SHP77 (cell line): ENCODE measurements at regions not wholly inside any gene's neighbourhood (a gene's known extent, or its start where the extent isn't known, plus 50 kb on each side); places are given as distances from the start of the nearest gene placed in this dataset.
"Not testable (repeated sequence)": the region's sequence is repeated elsewhere in the genome, so short reads cannot be mapped to it uniquely, and the experiment has no call there.

ENCODE experiments used
- DNase-seq, 2 experiments: peaks; one replicate each; lab custom pipeline; 2025; lab: John Stamatoyannopoulos, UW

- DNase-seq = no peak
These were observed 1265.8 kb upstream of the CNTN5 start for GRCh38 chr11:97754976-97755375.

DNA sequence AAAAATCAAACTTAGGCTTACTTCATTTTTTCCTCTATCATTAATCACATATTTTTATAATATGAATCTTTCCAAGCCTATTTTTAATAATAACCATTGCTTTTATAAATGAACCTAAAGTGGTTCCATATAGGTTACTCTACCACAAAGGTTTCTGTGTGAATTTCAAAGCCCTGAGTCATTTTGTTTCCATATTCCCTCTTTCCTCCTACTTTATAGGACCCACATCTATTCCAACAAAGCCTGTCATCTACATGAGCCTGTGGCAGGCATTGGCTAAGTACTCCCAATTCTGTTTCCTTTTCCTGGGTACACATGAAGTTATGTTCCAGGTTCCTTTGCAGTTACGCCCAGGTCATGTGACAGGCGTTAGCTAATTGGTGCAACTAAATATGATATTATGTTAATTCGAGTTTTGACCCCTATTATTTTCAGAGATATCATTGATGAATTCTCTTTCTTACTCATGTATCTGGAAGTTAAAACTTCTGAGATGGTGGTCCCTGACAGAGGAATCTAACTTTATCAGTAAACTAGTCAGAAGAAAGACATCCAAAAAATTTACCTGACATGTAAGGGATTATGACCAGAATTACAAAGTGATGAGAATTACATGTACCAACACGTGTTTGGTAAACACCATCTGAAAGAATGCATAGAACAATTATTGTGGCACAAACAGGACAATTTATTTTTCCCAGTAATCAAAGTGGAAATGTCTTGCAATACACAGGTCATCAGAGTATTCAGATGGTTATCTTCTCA lies 1264.0 kb upstream of the CNTN5 start:
- DNase-seq = no peak

DNA sequence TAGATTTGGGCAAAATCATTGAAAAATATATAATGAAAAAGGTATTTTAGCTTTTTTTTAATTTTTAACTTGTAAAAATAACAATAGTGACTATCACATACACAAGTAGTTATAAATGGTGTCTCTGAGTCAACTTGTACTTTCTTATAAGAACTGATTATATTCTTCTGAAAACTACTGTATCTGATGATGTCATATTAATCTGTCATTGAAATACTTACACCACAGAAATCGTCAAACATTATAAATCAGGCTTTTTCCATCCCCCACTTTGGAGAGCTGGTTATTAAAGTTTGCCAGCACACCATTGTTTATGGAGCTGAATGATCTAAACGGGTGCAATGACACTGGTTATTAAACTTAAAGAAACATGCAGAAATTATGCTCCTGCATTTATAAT lies 1259.6 kb upstream of the CNTN5 start:
- DNase-seq = no peak

GRCh38 chr11:97764193-97764592 lies 1256.6 kb upstream of the CNTN5 start:
- no peak for DNase-seq

DNA sequence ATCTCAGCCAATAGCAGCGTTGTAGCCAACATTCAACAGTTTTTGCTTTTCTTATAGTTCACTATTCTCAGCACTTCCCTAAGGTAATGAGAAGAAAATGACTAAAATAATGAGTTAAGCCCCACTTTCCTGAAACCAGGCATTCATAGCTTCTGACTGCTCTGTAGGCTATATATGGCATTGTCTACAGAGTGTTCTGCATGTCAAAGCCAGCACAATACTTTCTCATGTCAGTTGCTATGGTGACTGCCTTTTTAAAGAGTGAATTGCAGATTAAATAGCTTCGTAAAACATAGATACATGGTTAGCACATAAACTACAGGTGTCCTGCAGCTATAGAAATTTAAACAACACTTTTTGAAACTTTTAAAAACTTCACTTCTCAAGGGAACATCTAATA lies 1256.1 kb upstream of the CNTN5 start:
- DNase-seq = no peak

DNA sequence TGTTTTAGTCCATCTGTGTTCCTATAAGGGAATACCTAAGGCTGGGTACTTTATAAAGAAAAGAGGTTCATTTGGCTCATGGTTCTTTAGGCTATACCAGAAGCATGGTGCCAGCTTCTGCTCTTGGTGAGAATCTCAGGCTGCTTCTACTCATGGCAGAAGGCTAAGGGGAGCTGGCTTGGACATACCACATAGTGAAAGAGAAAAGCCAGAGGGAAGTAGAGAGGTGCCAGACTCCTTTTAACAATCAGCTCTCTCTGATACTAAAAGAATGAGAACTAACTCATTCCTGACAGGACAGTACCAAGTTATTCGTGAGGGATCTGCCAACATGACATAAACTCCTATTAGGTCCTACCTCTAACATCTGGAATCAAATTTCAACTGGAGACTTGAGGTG lies 1250.2 kb upstream of the CNTN5 start:
- no peak for DNase-seq

- peak; percentile 22 to 42 for DNase-seq
These were observed 1248.0 kb upstream of the CNTN5 start for GRCh38 chr11:97772705-97773104.

- DNase-seq = not testable (repeated sequence)
These were observed 1236.4 kb upstream of the CNTN5 start for GRCh38 chr11:97784388-97784787.

- DNase-seq = no peak
These were observed 1233.8 kb upstream of the CNTN5 start for GRCh38 chr11:97786961-97787360.

- DNase-seq = no peak
These were observed 1225.9 kb upstream of the CNTN5 start for GRCh38 chr11:97794876-97795275.

DNA sequence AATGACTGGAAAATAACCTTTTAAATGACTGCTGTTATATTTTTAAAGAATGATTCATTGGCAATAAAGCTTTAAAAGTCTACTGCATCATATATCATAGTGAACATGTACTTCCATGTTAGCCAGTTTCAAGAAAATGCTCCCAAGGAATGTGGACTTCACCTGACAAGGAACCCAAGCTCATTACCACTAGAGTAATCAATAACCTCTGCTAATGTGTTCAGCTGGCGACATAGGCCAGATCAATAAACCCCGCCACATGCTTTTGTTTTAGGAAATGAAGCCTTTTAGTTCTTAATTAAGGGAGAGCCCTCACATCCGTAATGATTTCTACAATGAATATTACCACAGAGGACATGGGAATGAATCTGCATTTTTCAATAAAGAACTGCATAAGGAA lies 1219.9 kb upstream of the CNTN5 start:
- no peak for DNase-seq

GRCh38 chr11:97814325-97814959 lies 1206.3 kb upstream of the CNTN5 start:
- DNase-seq = no peak

- no peak for DNase-seq
These were observed 1205.1 kb upstream of the CNTN5 start for GRCh38 chr11:97815667-97816066.

GRCh38 chr11:97832451-97832850 lies 1188.3 kb upstream of the CNTN5 start:
- DNase-seq = no peak

GRCh38 chr11:97833412-97833811 lies 1187.3 kb upstream of the CNTN5 start:
- DNase-seq = no peak

GRCh38 chr11:97844016-97844415 lies 1176.7 kb upstream of the CNTN5 start:
- no peak for DNase-seq

DNA sequence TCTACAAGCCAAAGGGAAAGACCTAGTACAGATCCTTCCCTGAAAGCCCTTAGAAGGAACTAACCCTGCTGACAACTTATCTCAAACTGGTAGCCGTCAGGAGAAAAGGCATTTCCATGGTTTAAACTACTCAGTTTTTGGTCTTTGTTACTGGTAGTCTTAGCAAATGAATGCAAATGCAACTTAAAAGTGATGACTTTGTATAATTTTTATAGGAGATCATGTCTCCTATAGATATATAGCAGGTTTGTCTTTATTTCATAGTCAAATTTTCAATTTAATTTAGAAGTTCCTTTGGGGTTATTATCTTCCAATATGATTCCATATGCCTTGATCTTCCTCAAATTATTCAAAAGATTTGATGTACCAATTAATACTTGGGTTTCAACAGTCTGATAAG lies 1173.0 kb upstream of the CNTN5 start:
- DNase-seq = no peak

DNA sequence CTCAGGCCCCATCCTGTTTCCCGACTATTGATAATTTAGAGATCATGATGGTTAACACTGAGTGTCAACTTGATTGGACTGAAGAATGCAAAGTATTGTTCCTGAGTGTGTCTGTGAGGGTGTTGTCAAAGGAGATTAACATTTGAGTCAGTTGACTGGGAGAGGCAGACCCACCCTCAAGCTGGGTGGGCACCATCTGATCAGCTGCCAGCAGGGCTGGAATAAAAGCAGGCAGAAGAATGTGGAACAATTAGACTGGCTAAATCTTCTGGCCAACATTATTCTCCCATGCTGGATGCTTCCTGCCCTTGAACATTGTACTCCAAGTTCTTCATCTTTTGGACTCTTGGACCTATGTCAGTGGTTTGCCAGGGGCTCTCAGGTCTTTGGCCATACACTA lies 1170.0 kb upstream of the CNTN5 start:
- no peak for DNase-seq

- no peak for DNase-seq
These were observed 1166.4 kb upstream of the CNTN5 start for GRCh38 chr11:97854357-97854756.

- no peak for DNase-seq
These were observed 1165.9 kb upstream of the CNTN5 start for GRCh38 chr11:97854877-97855276.

DNA sequence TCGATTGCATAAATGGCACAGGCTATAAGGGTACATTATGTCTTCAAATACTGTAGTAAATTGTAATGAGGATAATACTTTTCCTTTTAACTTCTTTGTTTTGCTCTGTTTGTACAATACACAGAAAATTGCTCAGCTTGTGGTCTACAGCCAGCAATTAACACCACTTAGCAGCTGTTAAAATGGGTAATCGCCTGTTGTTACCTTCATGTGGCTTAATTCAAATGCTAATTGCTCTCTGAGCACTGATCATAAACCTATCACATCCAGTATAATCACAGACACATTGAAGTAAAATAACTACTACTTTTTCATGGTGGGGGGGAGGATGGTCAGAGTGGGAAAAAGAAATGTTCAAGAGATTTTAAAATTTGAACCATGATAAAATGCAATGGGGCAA lies 1164.1 kb upstream of the CNTN5 start:
- no peak for DNase-seq

- no peak for DNase-seq
These were observed 1160.5 kb upstream of the CNTN5 start for GRCh38 chr11:97860237-97860636.

GRCh38 chr11:97862021-97862420 lies 1158.7 kb upstream of the CNTN5 start:
- no peak for DNase-seq
